Chondrocyte (in vitro differentiated cells): ENCODE measurements at regions not wholly inside any gene's neighbourhood (a gene's known extent, or its start where the extent isn't known, plus 50 kb on each side); places are given as distances from the start of the nearest gene placed in this dataset.
A peak's percentile ranks its signal among the peaks of the same experiment; 100 is the strongest.

Experiments
- DNase-seq: peaks from one replicate; pipeline ENCODE4 v3.0.0; 2021; ENCODE audit warnings: mixed read lengths, low spot score
- H3K27ac Mint-ChIP-seq: one replicate; pipeline ENCODE4 v1.8.0; 2021; ENCODE audit warnings: mild to moderate bottlenecking, moderate library complexity, mixed read lengths; ENCODE audit not compliant: unreplicated experiment
- H3K27me3 Mint-ChIP-seq: 2 replicates; pipeline ENCODE4 v1.8.0; 2021; ENCODE audit warnings: low read depth, mixed read lengths
- H3K36me3 Mint-ChIP-seq: 2 replicates; pipeline ENCODE4 v1.8.0; 2021; ENCODE audit warnings: low read depth, mixed read lengths
- H3K4me1 Mint-ChIP-seq: 2 replicates; pipeline ENCODE4 v1.8.0; 2021; ENCODE audit warnings: low read depth, mild to moderate bottlenecking, mixed read lengths
- H3K4me3 Mint-ChIP-seq: one replicate; pipeline ENCODE4 v1.8.0; 2021; ENCODE audit warnings: mild to moderate bottlenecking, moderate library complexity, mixed read lengths; ENCODE audit not compliant: unreplicated experiment
- H3K9me3 Mint-ChIP-seq: 2 replicates; pipeline ENCODE4 v1.8.0; 2021; ENCODE audit warnings: low read depth, mixed read lengths
- TF ChIP-seq, protein P1 (sequence below): fragments of 200-600 bp; sonication (generic); IDR thresholded peaks from 2 replicates; pipeline ENCODE4 v1.5.0; 2021; ENCODE audit warnings: antibody characterized with exemption, mild to moderate bottlenecking, moderate library complexity

DNA sequence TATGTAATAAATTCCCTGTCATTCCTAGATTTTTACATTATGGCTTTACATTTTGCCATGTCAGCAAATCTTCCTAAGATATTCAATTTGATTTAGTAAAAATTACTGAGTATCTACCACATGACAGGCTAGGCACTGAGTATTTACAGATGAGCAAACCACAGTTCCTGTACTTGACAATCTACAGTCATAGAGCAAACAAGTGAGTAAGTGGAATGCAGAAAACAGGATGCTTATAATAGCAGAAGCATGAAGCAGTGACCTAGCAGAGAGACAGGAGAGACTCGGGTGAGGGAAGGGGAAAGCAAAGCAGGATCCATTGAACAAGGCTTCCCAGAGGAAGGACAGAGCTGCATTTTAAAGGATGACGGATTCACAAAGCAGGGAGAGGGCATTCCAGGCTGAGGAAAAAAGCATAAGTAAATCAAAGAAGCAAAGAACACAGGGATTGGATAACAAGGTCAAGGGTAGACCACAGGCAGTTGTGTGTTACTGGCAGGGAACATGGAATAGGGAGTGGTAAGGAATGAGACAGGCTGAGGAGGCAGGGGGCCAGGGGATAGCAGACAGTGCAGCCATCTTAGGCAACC, 124.7 kb upstream of the C1QTNF7 start:
- Mint-ChIP-seq H3K4me1 (peaks cover 12% of the 10 kb centered on the region), H3K36me3 (no peaks in the 10 kb centered on the region), H3K9me3 (no peaks in the 10 kb centered on the region), H3K27me3 (no peaks in the 10 kb centered on the region), H3K27ac (peak overlapping the region; percentile 74), H3K4me3 (no peak overlapping the region)
- TF ChIP-seq, protein P1, sequence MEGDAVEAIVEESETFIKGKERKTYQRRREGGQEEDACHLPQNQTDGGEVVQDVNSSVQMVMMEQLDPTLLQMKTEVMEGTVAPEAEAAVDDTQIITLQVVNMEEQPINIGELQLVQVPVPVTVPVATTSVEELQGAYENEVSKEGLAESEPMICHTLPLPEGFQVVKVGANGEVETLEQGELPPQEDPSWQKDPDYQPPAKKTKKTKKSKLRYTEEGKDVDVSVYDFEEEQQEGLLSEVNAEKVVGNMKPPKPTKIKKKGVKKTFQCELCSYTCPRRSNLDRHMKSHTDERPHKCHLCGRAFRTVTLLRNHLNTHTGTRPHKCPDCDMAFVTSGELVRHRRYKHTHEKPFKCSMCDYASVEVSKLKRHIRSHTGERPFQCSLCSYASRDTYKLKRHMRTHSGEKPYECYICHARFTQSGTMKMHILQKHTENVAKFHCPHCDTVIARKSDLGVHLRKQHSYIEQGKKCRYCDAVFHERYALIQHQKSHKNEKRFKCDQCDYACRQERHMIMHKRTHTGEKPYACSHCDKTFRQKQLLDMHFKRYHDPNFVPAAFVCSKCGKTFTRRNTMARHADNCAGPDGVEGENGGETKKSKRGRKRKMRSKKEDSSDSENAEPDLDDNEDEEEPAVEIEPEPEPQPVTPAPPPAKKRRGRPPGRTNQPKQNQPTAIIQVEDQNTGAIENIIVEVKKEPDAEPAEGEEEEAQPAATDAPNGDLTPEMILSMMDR, result no peak
- no peak for DNase-seq

- Mint-ChIP-seq H3K27me3 (peaks cover 3% of the 10 kb centered on the region), H3K4me3 (no peak overlapping the region), H3K4me1 (peaks cover 5% of the 10 kb centered on the region), H3K9me3 (no peaks in the 10 kb centered on the region), H3K36me3 (peaks cover 1% of the 10 kb centered on the region), H3K27ac (no peak overlapping the region)
- TF ChIP-seq, protein P1, result no peak
- no peak for DNase-seq
Measured at GRCh38 chr4:15314974-15315373, 112.9 kb upstream of the C1QTNF7 start.

DNA sequence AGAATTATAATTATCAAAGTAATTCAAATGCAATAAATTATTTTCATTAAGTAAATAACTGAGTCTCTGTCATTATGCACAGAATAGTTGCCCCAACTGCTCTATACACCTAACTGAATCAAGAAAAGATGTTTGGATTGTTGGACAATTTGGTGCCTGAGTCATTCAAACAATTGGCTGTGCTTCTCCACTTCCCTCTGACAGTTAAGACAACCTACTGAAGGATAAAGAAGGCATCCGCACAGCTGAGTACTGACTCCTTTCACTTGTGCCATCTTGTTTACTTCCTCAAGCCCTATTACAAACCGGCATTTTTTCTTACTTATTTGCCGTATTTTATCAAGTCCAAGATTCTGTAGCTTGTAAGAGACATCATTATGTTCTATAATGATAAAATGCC, 110.6 kb upstream of the C1QTNF7 start:
- Mint-ChIP-seq H3K4me3 (no peak overlapping the region), H3K27ac (no peak overlapping the region), H3K9me3 (no peaks in the 10 kb centered on the region), H3K4me1 (peaks cover 12% of the 10 kb centered on the region), H3K36me3 (no peaks in the 10 kb centered on the region), H3K27me3 (peaks cover 3% of the 10 kb centered on the region)
- TF ChIP-seq, protein P1, result no peak
- no peak for DNase-seq

DNA sequence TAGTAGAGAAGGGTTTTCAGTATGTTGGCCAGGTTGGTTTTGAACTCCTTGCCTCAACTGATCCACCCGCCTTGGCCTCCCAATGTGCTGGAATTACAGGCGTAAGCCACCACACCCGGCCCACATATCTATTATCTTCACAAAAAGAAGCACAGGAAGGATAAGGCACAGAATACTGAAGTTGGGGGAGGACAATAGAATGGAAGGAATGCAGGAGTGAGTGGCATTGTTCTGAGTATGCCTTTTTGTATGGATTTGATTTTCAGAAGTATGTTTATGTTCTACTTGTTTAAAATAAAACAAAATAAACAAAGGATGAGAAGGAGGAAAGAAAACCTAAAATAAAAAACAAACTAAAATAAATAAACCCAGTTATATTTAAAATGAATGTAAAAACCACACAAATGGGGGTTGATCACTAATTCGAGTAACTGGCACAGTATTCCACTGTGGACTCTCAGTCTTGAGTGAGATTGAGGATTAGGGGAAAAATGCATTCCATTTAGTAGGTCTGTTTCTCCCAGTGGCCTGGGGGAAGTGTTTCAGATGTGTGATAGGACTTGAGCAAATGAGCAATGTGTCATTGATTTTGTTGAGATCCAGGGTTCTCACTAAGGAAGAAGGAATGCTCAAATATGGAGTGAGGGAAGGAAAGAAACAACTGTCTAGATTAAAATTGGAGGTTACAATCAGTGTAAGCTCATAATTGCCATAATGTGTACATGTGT, 109.0 kb upstream of the C1QTNF7 start:
- H3K27ac Mint-ChIP-seq, result no peak overlapping the region
- DNase-seq, result no peak

GRCh38 chr4:15320121-15320678, 107.6 kb upstream of the C1QTNF7 start:
- Mint-ChIP-seq H3K36me3 (no peaks in the 10 kb centered on the region), H3K4me3 (no peak overlapping the region), H3K4me1 (peaks cover 13% of the 10 kb centered on the region), H3K27me3 (peaks cover 3% of the 10 kb centered on the region), H3K9me3 (no peaks in the 10 kb centered on the region), H3K27ac (no peak overlapping the region)
- no peak for DNase-seq
- TF ChIP-seq, protein P1, result no peak

More for the DNA sequence above, 109.0 kb upstream of the C1QTNF7 start:
- no peaks in the 10 kb centered on the region for H3K9me3 Mint-ChIP-seq
- peaks cover 3% of the 10 kb centered on the region for H3K27me3 Mint-ChIP-seq
- no peaks in the 10 kb centered on the region for H3K36me3 Mint-ChIP-seq
- no peak overlapping the region for H3K4me3 Mint-ChIP-seq
- peaks cover 13% of the 10 kb centered on the region for H3K4me1 Mint-ChIP-seq
- TF ChIP-seq, protein P1, result no peak
